Globus pallidus (tissue), 1 donor: ENCODE measurements at regions not wholly inside any gene's neighbourhood (a gene's known extent, or its start where the extent isn't known, plus 50 kb on each side); places are given as distances from the start of the nearest gene placed in this dataset.
"Not testable (repeated sequence)": the region's sequence is repeated elsewhere in the genome, so short reads cannot be mapped to it uniquely, and the experiment has no call there.

ENCODE experiments used
- DNase-seq: peaks from one replicate; pipeline ENCODE4 v3.0.0-alpha.2; 2015; ENCODE audit warnings: low spot score

DNA sequence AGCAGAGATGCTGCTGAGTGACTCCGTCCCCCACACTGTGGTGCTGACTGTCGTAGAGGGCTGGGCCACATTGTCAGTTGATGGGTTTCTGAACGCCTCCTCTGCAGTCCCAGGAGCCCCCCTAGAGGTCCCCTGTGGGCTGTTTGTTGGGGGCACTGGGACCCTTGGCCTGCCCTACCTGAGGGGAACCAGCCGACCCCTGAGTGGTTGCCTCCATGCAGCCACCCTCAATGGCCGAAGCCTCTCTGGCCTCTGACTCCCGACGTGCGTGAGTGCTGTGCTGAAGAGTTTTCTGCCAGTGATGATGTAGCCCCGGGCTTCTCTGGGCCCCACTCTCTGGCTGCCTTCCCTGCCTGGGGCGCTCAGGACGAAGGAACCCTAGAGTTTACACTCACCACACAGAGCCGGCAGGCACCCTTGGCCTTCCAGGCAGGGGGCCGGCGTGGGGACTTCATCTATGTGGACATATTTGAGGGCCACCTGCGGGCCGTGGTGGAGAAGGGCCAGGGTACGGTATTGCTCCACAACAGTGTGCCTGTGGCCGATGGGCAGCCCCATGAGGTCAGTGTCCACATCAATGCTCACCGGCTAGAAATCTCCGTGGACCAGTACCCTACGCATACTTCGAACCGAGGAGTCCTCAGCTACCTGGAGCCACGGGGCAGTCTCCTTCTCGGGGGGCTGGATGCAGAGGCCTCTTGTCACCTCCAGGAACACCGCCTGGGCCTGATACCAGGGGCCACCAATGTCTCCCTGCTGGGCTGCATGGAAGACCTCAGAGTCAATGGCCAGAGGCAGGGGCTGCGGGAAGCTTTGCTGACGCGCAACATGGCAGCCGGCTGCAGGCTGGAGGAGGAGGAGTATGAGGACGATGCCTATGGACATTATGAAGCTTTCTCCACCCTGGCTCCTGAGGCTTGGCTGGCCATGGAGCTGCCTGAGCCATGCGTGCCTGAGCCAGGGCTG is 181.1 kb downstream of the TBC1D2B start:
- DNase-seq: not testable (repeated sequence)

DNA sequence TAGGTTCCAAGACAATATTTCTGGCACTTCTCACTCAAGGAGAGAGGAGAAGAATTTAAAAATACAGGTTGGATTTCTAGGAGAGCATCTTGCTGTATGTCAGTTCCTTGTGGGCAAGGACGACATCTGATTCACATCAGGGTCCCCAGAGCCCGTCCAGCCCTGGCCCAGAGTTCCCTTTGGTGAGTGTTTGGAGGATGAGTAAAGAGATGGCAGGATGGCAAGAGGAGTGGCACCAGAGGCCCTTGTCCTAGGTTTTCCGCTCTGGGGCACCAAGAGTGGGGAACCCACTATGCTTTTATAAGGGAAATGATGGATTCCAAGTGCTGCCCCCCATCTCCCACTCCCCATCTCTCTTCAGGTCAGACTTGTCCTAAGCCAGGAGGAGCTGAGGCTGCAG is 181.8 kb downstream of the TBC1D2B start:
- no peak for DNase-seq

DNA sequence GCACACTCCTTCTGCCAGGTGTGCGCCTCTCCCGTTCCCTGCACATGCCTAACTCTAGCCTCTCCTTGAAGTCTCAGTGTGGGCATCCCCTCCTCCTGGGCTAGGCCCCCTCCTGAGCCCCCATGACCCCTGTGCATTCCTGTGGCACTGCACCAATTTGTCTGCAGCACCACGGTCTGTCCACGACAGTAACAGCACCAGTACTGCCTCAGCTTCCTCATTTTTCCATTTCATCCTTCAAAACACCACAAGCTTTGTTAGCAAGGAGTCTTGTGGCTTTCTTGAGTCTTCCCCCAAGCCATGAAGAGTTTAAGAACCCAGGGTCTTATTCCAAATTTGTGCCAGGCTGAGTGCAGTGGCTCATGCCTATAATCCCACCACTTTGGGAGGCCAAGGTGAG is 182.4 kb downstream of the TBC1D2B start:
- not testable (repeated sequence) for DNase-seq

DNA sequence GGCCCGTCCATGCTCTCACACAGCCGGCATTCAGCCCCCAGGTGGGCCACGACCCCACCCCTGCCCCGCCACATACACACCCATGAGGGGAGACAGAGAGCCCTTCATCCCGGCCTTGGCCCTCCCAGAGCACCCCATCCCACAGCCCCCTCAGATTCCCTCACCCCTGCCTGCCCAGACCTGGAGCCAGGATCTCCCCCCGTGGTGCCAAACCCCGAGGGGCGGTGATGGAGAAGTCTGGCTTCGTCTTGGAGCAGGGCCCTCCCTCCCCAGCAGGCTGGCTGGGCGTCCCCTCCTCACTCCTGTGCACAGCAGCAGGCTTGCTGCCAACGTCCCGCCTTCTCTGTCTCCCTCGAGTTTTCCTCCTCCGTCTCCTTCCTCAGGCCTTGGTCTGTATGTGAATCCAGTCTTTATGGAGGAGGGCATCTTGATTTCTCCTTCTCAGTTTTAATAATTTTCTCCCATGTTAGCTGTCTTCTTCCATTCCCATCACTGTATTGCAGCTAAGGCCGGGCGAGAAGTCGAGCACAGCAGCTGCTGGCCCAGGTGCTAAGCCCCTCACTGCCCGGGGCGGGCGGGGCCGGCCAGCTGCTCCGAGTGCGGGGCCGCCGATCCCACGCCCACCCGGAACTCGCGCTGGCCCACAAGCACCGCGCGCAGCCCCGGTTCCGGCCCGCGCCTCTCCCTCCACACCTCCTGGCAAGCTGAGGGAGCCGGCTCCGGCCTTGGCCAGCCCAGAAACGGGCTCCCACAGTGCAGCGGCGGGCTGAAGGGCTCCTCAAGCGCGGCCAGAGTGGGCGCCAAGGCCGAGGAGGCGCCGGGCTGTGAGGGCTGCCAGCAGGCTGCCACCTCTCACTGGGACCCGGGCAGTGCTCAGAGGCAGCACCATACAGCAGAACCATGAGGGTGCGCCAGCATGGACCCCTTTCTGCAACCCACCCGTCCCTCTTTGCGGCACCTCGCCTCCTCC is 183.6 kb downstream of the TBC1D2B start:
- not testable (repeated sequence) for DNase-seq

DNA sequence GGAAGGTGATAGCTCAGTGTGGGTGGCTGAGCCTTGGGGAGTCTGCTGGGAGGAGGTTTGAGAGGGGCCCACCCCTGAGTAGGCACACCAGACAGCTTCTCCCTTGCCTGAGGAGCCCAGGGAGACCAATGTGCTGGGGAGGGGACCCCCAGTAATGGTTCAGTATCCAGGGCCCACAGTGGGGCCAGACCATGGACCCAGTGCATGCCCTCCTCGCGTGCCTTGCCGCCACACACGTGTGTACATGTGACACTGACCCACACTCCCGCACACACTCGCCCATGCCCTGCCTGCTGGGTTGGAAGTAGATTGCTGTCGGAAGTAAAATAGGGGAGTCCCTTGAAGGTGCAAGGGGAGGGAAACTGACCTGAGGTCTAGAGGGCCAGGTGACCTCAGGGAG is 184.3 kb downstream of the TBC1D2B start:
- not testable (repeated sequence) for DNase-seq

DNA sequence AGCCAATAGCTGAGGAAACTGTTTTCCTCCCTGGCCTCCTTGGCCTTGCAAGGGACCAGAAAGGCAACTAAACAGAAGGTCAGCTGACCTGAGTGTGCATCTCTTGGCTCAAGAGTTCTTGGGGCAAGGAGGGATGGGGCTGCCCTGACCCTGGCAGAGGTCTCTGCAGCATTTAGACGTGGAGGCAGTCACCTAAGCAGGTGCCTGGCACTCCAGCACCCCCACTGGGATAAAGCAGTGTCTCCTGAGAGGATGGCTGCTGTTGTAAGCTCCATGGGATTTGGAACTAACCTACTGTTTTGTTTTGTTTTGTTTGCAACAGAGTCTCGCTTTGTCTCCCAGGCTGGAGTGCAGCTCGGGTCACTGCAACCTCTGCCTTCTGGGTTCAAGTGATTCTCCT is 185.2 kb downstream of the TBC1D2B start:
- DNase-seq: no peak

DNA sequence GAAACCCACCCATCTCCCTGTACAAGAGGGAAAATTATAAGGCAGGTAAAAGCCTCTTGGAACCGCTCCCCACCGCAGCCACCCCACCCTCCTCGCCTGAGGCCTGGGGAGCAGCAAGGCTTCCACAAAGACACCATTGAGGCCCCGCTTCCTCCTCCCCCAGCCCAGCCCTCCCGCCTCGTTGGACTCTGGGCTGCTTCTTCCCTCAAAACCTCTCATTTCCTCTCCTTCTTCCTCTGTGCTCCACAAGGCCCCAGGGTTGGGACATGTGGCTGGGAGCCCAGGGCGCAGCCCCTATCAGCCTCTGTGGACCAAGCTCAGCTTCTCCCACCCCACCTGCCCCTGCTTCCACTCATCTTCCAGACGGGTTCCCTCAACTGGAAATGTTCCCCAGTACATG is 185.6 kb downstream of the TBC1D2B start:
- not testable (repeated sequence) for DNase-seq

DNA sequence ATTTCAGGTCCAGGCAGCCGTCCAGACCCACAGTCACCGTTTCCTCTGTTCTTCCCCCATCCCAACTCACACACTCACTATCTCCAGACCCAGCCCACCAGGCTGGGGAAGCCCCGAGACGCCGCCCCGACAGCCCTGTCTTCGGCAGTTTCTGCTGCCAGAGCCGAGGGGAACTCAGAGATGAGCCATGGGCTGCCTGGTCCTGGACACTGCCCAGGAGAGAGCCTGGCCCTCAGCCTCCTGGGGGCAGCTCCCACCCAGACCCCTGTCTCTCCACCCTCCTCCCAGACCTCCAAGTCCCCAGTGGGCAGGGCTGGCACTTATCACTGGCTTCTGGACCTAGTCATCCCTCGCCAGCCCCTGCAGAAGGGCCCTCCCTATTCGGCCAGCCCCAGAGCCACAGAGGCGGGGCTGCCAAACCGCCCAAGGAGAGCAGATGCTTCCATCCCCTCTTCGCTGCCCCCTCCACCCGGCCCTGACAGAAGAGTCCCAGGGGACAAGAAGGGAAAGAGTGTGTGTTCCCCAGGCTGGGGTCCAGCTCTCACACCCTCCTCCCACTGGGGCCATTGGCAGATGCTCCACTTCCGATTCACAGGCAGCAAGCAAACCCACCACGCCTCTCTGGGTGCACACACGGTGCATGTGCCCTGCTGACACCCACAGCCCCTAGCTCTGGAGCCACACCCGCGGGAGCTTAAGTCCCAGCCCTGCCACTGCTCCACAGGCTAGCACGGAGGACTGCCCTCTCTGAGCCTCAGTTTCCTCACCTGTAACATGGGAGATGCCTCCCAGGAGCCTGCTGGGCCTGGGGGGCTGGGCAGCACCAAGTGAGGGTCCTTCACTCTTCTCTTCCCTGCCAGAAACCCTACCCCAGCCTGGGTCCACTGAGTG is 186.4 kb downstream of the TBC1D2B start:
- not testable (repeated sequence) for DNase-seq

DNA sequence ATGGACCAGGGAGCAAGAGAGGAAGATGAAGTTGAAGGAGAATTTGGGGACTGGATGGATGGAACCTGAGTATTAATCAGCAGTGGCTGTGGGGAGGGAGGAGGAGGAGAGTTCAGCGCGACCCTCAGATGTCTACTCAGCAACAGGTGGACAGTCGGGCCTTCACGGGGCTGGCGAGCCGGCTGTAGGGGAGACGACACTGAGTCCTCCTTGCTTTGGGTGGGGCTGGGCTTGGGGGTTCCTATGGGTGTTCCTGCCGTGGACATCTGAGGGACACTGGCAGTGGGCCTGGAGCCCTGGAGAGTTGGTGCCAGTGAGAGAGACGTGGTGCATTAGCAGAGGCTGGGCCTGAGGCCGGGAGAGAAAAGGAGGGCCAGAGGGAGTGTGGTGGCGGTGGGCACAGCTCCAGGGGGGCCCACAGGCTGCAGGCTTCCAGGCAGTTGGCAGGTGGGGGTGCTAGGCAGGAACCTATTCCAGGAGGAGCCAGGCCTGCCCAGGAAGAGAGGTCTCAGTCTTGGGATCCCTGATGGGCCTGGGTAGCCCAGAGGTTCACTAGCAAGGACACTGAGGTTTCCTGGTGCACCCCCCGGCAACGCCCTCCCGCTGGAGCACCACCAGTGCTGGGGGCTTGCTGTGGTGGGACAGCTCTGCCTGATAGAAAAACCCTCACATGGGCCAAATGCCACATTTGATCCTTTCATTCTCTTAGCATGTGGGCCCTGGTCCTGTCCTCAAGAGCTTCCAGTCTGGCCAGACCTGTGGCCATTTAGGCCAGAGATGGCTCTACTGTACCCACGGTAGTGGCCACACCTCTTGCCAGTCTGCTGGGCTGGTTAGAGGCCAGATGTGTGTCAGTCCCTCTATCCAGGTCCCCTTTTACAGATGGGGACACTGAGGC is 187.4 kb downstream of the TBC1D2B start:
- DNase-seq: not testable (repeated sequence)

DNA sequence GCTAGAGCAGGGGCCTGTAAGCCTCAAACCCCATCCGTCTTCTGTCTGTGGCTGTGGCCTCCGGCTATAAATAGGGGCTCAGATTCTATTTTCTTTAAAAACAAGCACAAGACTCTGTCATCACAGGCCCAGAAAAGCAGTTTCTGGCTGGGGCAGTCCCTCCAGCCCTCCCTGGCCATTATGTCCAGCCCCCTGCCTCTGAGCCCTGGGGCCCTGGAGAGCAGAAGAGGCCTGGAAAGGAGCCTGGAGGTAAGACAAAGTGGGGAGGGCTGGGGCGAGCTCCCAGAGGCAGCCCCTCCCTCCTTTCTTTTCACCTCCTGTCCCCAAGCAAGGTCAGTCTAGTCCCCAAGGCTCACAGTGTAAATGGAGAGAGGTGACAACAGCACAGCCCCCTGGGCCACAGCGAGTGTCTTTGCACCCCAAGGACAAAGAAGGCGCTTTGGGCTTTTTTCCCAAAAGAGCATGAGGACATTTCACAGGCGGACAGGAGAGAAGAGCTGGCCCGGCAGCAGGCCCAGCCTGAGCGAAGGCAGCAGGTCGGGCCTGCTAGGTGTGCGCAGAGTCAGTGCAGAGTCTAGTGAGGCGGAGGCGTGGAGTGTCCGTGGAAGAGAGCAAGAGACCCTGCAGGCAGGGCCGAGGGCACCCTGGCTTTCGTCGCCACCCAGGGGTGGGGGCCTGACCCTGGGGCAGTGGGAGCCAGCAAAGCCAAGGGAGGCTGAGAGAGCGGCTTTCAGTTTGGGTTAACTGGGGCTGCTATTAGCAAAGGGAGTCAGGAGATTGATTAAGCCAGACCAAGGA is 188.3 kb downstream of the TBC1D2B start:
- no peak for DNase-seq

DNA sequence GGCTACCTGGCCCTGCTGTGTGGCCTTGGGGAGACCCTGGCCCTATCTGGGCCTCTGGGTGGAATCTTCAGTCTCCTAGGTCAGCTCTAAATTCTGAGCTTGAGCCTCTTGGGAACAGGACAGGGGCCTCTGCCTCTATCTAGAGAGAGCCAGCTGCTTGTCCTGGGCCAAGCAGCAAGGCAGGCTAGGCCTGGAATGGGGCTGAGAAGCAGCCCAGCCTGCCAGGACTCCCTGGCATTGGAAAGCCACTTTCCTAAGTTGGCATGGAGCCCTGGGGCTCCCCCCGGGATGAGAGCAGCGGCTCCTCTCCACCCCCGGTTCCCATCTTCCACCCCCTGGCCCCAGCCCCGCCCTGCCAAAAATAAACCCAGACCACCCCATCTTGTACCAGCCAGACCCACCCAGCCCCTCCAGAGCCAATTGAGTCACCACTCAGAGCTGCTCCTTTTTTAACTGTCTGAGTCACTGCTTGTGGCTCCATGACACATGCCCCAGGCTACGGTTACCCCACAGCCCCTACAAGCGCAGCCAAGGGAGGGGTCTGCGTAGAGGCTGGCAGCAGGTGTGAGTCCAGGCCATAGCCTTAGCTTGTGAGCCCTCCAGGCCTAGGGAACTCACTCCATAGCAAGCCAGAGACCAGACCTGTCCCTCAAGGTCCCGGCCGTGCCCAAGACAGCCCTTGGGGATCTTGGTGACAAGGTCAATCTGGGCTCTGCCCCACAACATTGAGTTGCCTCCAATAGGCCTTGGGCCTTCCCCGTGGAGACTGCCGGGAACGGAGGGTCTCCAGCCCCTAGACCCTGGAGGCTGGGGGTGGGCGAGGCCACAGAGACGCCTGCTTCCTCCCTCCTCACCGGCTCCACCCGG is 189.7 kb downstream of the TBC1D2B start:
- not testable (repeated sequence) for DNase-seq

DNA sequence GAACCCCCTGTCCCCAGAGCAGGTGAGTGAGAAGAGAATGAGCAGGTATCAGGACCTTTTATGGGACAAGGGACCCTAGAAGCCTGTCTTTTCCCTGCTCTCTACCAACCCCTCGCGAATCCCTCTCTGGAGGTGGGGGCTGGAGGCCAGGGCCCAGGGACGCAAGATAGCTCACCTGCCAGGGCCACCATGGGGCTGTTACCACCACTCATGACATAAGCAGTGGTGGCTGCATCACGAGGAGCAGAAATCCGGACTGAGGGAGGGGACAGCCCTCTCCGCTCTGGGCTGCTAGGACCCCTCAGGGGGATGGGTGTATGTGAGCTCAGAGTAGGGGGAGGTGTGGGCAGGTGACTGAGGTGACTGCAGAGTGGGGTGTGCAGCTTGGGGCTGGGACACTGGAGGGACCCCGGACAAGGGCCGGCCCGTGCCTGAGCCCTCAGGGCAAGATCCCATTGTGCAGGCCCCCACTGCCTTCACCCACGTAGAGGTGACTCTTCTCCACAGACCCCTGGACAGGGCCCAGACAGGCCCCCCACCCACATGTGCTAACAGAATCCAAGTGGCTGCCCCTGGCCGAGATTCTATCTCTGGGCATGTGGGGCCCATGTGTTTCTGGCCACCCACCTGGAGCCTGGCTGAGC is 190.6 kb downstream of the TBC1D2B start:
- no peak for DNase-seq

DNA sequence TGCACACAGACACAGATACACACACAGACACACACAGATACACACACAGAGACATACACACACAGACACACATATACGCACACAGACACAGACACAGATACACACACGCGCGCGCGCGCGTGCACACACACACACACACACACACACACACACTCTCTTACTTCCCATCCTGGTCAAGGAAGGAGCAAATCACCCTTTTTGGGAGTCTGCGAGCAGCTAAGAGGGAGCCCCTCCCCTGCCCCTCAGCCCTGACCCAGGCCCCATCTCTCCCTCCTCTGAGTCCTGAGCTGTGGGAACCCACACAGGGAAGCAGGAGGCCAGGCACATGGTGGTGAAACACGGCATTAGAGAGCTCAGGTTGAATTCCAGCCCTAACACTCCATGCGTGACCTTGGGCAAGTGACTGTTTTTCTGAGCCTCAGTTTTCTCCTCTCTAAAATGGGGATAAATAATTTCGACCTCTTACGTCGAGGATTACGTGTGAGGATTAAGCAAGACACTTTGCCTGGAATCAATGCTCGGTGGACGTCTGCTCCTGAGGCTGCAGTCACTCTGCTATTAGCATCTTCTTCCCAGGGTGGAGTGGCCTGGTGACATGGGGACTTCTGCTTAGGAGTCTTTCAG is 191.5 kb downstream of the TBC1D2B start:
- DNase-seq: not testable (repeated sequence)

DNA sequence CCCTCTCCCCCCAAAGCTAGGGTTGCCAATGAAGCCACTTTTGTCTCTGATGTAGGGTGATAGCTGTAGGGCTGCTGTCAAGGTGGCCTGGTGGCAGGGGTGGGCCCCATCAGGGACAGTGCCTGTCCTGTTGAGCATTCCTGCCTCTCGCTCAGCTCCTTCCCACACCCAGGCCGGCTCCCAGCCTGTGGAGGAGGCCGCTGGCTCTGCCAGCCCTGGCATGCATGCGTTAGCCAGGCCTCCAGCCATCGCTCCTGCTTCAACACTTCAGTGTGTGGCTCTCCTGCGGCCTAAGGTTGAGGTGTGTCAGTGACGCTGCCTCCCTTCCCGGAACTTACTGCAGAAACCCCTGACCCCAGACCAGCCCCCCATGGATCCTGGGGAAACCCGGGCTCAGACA is 194.5 kb downstream of the TBC1D2B start:
- DNase-seq: not testable (repeated sequence)

DNA sequence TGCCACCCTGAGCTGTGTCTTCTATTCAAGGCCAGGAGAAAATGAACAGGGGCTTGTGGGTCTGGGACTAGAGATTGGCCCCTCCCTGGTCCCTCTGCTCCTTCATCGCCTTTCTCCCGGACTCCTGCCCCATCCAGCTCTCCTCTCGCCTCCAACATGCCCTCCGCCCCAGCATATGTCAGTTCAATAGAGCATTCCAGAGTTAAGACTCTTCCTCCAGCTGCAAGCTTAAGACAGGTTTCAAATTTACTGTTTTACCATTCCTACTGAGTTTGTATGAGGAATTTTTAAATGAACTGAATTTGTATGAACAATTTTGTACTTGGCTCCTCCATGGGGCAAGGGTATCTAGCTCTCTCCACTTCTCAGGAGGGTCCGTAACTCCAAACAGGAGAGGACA is 195.6 kb downstream of the TBC1D2B start:
- DNase-seq: no peak

DNA sequence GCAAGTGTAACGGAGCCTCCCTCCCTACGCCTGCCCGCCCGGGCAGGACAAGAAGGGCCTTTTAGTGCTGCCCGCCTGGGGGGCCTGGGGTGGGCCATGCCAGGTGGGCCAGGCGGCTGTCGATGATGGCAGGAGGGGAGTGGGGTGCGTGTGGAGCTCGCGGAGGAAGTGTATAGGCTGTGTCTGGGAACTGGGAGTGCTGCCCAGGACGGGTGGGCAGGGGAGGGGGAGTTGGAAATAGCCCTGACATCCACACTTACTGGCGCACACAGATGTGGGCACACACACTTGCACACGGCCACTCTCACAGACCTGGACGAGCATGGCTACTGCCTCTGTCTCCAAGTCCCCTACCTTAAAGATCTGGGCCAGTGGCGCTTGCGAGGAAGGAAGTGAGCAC is 196.0 kb downstream of the TBC1D2B start:
- not testable (repeated sequence) for DNase-seq

DNA sequence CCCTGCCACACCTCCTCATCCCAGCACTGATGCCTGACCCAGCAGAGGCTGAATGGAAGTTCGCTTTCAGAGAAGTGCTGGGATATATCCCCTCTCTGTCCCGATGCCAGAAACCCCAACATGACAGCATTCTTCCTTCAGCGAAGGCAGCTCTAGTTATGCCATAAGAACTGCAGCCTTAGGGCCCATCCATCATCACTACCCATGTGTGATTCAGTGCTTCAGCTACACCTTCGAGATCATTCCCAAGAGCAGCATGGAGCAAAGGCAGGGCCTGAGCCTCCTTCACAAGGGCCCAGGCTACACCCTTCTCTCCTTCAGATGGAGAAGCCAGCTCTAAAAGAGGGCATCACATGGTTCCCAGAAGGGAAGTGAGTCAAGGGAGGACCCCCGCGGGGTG is 198.0 kb downstream of the TBC1D2B start:
- DNase-seq: not testable (repeated sequence)
